ENCODE measurements at regions not wholly inside any gene's neighbourhood (a gene's known extent, or its start where the extent isn't known, plus 50 kb on each side); places are given as distances from the start of the nearest gene placed in this dataset.
"Not testable (repeated sequence)": the region's sequence is repeated elsewhere in the genome, so short reads cannot be mapped to it uniquely, and the experiment has no call there.

DNA sequence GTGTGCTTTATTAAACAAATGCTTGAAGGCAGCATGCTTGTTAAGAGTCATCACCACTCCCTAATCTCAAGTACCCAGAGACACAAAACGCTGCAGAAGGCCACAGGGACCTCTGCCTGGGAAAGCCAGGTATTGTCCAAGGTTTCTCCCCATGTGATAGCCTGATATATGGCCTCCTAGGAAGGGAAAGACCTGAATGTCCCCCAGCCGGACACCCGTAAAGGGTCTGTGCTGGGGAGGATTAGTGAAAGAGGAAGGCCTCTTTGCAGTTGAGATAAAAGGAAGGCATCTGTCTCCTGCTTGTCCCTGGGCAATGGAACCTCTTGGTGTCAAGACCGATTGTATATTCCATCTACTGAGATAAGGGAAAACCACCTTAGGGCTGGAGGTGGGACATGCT lies 159.7 kb downstream of the ADRA2C start:
- DNase-seq, result not testable (repeated sequence)

DNA sequence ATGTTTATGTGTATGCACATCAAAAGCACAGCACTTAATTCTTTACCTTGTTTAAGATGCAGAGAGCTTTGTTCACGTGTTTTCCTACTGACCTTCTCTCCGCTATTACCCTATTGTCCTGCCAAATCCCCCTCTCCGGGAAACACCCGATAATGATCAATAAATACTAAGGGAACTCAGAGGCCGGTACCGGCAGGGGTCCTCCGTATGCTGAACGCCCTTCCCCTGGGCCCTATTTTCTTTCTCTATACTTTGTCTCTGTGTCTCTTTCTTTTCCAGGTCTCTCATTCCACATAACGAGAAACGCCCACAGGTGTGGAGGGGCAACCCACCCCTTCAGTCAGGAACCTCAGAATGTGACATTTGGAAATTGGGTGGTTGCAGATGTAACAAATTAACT lies 160.1 kb downstream of the ADRA2C start:
- H3K4me1 ChIP-seq; H3K4me3 ChIP-seq; DNase-seq; H3K27me3 ChIP-seq; H3K9me3 ChIP-seq; H3K27ac ChIP-seq; H3K36me3 ChIP-seq; ATAC-seq; intact Hi-C loops (cut with DNase I): not testable (repeated sequence)
- WGBS (ENCODE audit: insufficient coverage, low coverage, low lambda C conversion rate, missing lambda C conversion rate), result 33% methylated on average over 6 of the region's 10 CpGs

More for the DNA sequence above, 159.7 kb downstream of the ADRA2C start:
- intact Hi-C loops (cut with DNase I); H3K27me3 ChIP-seq; H3K36me3 ChIP-seq; ATAC-seq; H3K4me1 ChIP-seq; H3K27ac ChIP-seq; H3K4me3 ChIP-seq; H3K9me3 ChIP-seq: not testable (repeated sequence)
- 53% methylated on average over 2 of the region's 4 CpGs for WGBS (ENCODE audit: insufficient coverage, low coverage, low lambda C conversion rate, missing lambda C conversion rate)

DNA sequence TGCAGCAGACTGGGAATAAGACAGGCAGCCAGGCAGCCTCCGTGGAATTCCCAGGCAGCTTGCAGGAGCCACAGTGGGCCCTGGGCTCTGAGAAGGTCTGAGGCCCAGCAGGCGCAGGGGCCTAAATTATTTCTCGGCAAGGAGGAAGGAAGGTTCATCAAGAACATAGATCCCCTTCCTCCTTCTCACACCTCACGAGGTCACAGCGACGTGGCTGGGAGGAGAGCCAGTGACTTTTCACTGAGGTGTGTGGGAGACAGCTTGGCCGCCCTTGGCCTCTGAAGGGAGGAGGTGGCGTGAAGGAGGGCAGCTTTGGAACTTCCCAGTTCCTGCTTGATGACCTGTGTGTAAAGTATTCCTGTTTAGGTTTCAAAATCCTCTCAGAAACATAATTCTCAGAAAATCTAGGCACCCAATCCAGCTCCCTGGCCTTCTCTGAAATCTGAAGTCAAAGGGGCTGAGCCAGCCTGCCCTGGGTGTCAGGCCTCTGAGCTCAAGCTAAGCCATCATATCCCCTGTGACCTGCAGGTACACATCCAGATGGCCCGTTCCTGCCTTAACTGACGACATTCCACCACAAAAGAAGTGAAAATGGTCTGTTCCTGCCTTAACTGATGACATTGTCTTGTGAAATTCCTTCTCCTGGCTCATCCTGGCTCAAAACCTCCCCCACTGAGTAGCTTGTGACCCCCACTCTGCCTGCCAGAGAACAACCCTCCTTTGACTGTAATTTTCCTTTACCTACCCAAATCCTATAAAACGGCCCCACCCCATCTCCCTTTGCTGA lies 161.0 kb downstream of the ADRA2C start:
- H3K9me3 ChIP-seq; intact Hi-C loops (cut with DNase I); H3K4me3 ChIP-seq; DNase-seq; ATAC-seq; H3K27me3 ChIP-seq; H3K36me3 ChIP-seq; H3K4me1 ChIP-seq; H3K27ac ChIP-seq: not testable (repeated sequence)
- WGBS (ENCODE audit: insufficient coverage, low coverage, low lambda C conversion rate, missing lambda C conversion rate), result 64% methylated on average over 5 of the region's 11 CpGs

DNA sequence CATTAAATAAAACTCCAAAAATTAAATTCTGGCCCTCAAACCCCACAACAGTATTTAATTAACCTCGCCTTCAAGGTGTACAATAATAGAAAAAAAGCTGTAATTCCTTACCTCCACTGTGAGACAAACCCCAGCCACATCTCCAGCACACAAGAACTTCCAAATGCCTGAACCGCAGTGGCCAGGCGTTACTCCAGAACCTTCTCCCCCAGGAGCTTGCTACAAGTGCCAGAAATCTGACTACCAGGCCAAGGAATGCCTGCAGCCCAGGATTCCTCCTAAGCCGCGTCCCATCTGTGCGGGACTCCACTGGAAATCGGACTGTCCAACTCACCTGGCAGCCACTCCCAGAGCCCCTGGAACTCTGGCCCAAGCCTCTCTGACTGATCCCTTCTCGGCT lies 163.2 kb downstream of the ADRA2C start:
- whole genome bisulfite sequencing (ENCODE audit: insufficient coverage, low coverage, low lambda C conversion rate, missing lambda C conversion rate), result 66% methylated on average over 6 of the region's 8 CpGs
- intact Hi-C loops (cut with DNase I); H3K9me3 ChIP-seq; H3K27me3 ChIP-seq; DNase-seq; H3K4me3 ChIP-seq; H3K27ac ChIP-seq; ATAC-seq; H3K36me3 ChIP-seq; H3K4me1 ChIP-seq: not testable (repeated sequence)

DNA sequence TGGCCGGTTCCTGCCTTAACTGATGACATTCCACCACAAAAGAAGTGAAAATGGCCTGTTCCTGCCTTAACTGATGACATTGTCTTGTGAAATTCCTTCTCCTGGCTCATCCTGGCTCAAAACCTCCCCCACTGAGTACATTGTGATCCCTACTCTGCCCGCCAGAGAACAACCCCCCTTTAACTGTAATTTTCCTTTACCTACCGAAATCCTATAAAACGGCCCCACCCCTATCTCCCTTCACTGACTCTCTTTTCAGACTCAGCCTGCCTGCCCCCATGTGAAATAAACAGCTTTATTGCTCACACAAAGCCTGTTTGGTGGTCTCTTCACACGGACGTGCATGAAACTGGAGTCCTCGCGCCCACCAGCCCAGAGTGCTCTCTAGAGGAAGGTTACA lies 166.5 kb downstream of the ADRA2C start:
- H3K4me1 ChIP-seq; intact Hi-C loops (cut with DNase I); H3K27me3 ChIP-seq; DNase-seq; H3K9me3 ChIP-seq; ATAC-seq; H3K27ac ChIP-seq; H3K4me3 ChIP-seq; H3K36me3 ChIP-seq: not testable (repeated sequence)
- 61% methylated on average over 7 of the region's 8 CpGs for WGBS (ENCODE audit: insufficient coverage, low coverage, low lambda C conversion rate, missing lambda C conversion rate)

GRCh38 chr4:3935406-3935805 lies 169.2 kb downstream of the ADRA2C start:
- H3K9me3 ChIP-seq; H3K4me3 ChIP-seq; H3K27ac ChIP-seq; intact Hi-C loops (cut with DNase I); H3K27me3 ChIP-seq; H3K4me1 ChIP-seq; H3K36me3 ChIP-seq; ATAC-seq; DNase-seq: not testable (repeated sequence)
- 87% methylated on average over 6 of the region's 10 CpGs for WGBS (ENCODE audit: insufficient coverage, low coverage, low lambda C conversion rate, missing lambda C conversion rate)

DNA sequence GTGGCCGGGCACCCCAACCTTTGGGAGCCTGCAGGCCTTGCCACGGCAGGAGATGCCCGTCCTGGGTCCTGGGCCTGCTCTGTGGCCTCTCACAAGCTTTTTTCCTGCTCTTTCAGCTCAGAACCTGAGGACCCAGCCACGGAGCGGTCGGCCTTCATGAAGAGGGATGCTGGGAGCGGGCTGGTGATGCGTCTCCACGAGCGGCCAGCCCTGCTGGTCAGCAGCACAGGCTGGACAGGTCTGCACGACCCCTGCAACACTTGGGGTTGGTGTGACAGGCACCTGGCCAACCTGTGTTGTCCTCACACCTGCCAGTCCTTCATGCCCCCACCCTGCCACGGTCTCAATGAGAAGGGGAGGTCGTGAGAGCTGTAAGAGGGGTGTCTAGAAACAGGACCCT lies 170.0 kb downstream of the ADRA2C start:
- TF ChIP-seq CTCF (IDR thresholded peaks at IDR 0.05) (no peak), POLR2A (IDR thresholded peaks at IDR 0.05) (no peak)
- WGBS (ENCODE audit: insufficient coverage, low coverage, low lambda C conversion rate, missing lambda C conversion rate), result 20% methylated on average over 1 of the region's 13 CpGs
- DNase-seq (no peak), ATAC-seq (no peak)
- Histone ChIP-seq H3K27me3 (no peaks in the 10 kb centered on the region), H3K27ac (no peak overlapping the region), H3K9me3 (no peaks in the 10 kb centered on the region), H3K4me3 (no peak overlapping the region), H3K4me1 (no peaks in the 10 kb centered on the region), H3K36me3 (no peaks in the 10 kb centered on the region)
- intact Hi-C loops (cut with DNase I), result no loop called here

DNA sequence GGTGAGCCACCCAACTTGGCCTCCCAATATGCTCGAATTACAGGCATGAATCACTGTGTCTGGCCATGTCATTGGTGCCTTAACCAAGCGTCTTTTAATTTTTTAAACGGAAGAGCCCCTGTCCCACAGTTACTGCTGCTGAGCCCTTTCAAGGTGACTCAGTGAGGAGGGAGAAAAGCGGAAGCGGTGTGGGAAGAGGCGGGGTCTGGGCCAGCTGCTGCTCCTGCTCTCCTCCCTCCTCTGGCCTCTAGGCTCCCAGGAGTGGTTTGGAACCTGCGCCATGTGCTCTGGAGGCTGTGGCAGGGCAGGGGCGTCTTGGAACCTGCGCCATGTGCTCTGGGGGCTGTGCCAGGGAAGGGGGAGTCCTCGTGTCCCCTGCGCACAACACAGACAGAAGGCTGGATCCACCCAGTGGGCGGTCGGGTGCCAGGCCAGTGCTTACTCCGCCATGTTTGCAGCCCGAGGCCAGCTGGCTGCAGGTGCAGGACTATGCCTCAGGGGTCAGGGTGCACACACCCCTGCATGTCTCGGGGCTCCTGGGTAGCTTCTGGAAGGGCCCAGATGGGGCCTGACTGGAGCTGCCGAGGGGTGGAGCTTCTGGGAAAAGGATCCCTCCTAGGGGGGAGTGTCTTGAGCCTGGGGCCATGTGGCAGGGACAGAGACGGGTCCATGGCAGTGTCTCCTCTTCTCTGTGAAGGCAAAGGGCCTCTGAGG lies 171.8 kb downstream of the ADRA2C start:
- DNase-seq, result not testable (repeated sequence)

GRCh38 chr4:3938676-3939075 lies 172.5 kb downstream of the ADRA2C start:
- H3K4me3 ChIP-seq; H3K27ac ChIP-seq; H3K27me3 ChIP-seq; DNase-seq; H3K4me1 ChIP-seq; intact Hi-C loops (cut with DNase I); ATAC-seq; H3K9me3 ChIP-seq; H3K36me3 ChIP-seq: not testable (repeated sequence)
- no CpG with 5 or more reads among the region's 8 CpGs for WGBS (ENCODE audit: insufficient coverage, low coverage, low lambda C conversion rate, missing lambda C conversion rate)

More for the DNA sequence above, 171.8 kb downstream of the ADRA2C start:
- H3K36me3 ChIP-seq; H3K9me3 ChIP-seq; intact Hi-C loops (cut with DNase I); H3K4me3 ChIP-seq; H3K27ac ChIP-seq; H3K4me1 ChIP-seq; H3K27me3 ChIP-seq; ATAC-seq: not testable (repeated sequence)
- 48% methylated on average over 4 of the region's 18 CpGs for WGBS (ENCODE audit: insufficient coverage, low coverage, low lambda C conversion rate, missing lambda C conversion rate)

DNA sequence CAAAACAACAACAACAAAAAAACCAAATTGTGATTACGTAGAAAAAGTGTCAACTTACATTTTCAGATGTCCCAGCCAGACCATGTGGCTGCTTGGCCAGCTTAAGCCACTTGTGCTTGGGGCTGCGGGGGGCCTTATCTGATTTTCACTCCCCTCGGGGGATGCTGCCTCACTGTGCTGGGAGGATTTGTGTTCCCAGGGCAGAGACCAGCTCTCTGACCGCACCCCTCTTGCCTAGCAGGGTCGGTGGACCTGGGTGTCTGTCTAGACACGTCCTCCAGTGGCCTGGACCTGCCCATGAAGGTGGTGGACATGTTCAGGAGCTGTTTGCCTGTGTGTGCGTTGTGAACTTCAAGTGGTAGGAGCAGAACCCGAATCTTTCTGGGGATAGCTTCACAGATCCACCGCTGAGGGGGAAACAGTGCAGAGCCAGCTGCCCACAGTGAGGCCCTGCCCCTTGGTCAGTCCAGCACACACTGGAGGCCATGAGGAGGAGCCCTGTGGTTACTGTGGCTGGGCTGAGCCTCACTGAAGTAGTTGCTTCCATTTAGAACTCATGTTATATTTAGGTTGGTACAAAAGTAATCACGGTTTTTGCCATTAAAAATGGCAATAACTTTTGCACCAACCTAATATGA lies 173.9 kb downstream of the ADRA2C start:
- H3K36me3 ChIP-seq; intact Hi-C loops (cut with DNase I); H3K27ac ChIP-seq; H3K27me3 ChIP-seq; ATAC-seq; H3K4me1 ChIP-seq; DNase-seq; H3K4me3 ChIP-seq; H3K9me3 ChIP-seq: not testable (repeated sequence)
- 56% methylated on average over 5 of the region's 10 CpGs for WGBS (ENCODE audit: insufficient coverage, low coverage, low lambda C conversion rate, missing lambda C conversion rate)

Measured in right lobe of liver (tissue), 6 donors.